NCI-H2107 treated with DMSO at 0.1 percent for 48 hours (cell line): ENCODE measurements at regions not wholly inside any gene's neighbourhood (a gene's known extent, or its start where the extent isn't known, plus 50 kb on each side); places are given as distances from the start of the nearest gene placed in this dataset.

ENCODE experiments used
- DNase-seq: peaks from one replicate; lab custom pipeline; 2025; ENCODE audit not compliant: unreplicated experiment; lab: John Stamatoyannopoulos, UW

DNA sequence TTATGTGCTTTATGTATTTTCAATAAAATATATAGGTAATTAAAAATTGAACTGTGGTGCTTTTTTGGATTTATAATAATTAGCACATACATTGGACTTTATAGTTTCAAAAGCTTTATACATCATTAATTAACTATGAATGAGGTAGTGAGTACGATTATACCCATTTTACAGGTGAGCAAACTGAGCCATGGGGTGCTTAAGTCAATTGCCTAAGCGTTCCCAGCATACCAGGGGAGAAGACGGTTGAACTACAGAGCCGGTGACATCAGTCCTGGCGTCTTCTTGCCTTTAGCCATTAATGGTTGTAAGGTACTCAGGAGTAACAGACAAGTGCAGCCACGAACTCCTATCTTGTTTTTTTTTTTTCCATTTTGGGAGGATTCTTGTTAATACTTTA is 172.8 kb downstream of the GATA3 start:
- DNase-seq = no peak

DNA sequence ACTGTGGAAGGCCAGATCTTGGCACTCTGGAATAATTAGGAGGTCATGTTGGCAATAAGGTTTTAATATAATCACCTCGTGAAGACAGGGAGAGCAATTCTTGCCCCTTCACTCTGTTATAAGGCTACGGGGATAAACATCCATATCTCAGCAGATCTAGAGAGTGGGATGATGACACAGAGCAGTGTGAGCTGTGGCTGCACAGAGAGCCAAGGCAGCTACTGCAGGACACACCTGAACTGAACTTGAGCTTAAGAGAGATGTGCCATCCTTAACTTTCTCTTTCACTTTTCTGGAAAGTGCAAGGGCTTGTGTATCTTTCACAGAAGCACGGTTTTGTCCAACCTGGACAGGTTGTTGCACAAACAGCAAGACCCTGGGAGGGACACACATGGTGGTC is 174.7 kb downstream of the GATA3 start:
- no peak for DNase-seq

DNA sequence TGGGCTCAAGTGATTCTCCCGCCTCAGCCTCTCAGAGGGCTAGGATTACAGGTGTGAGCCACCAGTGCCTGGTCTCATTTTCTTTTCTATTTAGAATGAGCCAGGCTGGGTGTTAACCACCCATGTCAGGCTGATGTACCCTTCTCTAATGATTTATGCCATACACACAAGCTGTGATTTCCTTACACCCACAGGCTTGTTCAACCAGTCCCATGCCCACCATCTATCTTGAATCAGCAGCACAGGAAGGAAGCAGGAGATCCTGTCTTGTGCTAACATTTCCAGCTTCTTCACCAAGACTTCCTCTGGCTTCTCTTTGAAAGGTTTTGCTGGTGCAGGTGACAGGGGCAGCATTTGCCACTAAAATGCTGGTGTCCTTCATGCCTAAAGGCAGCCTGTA is 176.4 kb downstream of the GATA3 start:
- no peak for DNase-seq

DNA sequence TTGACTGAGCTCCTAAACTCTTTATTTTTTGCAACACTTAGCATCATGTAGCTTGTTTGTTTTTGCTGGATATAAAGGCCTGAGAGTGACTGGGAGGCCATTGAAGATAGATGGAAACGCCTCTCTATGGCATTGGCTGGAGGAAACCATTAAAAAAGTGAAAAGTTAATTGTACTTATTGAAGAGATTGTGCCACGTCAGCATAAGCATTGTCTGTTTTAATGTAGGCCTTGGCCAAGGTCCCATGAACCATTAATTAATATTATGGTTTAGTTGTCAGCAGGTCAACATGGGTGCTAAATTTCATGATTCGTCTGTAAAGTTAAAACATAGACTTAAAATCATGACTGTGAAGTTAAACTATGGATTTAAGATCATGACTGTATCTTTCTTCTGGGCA is 178.6 kb downstream of the GATA3 start:
- DNase-seq = no peak

DNA sequence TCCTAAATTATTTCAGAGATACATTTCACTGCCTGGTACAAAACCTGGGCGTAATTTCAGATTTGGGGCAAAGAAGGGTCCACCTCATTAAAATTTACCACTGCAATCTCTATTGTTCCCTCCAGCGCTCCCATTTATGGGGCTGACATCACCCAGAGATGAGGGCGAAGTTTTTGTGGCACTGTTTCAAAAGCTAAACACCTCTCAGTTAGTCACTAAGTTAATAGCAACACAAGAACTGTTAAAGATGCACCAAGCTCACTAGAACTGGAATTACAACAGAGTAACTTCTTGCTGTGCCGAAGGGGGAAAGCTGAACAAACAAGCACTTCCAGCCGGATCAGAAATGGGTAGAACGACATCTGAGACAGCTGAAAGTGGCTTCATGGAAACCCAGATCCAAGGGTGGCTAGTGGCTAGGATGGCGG is 179.4 kb downstream of the GATA3 start:
- DNase-seq = no peak

DNA sequence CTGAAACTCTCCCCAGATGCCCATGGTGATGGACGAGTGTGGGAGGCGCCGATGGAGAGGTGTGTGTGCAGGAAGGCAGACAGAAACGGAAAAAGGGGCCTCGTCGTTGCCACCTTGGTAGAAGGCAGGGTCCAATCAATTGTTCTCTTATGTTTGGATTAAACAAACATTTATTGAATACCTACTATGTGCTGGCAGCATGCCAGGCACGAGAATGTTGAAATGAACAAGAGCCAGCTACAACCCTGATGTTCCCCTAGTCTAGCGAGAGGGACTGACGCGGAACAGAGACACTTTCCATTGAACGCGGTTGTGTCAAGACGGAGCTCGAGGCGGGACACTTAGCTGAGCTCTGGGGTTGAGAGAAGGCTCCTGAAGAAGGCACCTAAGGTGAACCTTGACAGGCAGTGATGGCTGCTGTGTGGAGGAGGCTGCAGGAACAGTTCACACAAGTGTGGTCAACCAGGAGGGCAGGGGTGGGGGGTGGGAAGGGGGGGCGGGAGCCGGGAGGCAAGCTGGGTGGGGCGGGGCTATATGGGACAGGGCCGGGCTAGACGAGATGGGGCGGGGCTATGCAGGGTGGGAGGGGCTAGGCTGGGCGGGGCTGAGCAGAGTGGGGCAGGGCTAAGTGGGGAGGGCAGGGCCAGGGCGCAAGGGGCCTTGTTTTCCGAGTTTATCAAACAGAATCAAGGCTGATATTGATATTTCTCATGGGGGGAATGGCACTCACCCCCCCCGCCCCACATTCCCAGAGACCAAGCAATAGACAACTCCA is 181.0 kb downstream of the GATA3 start:
- no peak for DNase-seq

DNA sequence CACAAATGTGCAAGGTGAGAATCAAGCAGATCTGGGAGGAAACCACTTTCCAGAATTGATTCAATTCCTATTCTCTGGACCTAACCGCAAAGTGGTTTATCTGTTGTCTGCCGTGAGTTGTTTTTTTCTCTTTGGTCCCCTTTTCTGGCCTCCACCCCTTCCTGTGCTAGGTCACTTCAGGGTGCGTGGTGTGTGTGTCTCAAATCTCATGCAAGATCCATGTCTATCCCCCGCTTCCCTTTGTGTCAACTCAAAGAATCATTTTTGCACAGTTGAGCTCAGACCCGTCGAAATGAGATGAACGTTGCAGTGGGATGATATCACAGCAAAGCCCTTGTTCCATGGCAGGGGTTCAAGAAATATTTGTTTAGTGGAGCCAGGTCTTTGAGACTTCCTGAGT is 184.5 kb downstream of the GATA3 start:
- DNase-seq = no peak

DNA sequence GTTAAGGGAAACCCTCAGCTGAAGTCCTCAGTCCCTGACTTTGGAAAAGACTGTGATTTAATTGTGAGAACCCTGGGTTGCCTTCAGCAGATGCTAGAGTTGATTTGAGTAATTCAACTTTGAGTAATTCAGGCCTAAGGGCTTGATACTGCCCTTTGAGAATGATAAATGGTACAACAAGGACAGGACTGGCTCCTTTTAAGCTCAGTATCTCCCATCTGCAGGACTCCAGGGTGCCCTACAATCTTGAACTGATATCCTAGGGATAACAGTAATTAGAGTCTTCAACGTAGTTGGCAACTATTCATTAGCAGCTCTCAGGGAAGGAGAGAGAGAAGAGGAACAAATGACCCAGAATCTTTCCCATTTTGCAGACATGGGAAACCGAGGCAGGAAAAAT is 186.4 kb downstream of the GATA3 start:
- DNase-seq = no peak

DNA sequence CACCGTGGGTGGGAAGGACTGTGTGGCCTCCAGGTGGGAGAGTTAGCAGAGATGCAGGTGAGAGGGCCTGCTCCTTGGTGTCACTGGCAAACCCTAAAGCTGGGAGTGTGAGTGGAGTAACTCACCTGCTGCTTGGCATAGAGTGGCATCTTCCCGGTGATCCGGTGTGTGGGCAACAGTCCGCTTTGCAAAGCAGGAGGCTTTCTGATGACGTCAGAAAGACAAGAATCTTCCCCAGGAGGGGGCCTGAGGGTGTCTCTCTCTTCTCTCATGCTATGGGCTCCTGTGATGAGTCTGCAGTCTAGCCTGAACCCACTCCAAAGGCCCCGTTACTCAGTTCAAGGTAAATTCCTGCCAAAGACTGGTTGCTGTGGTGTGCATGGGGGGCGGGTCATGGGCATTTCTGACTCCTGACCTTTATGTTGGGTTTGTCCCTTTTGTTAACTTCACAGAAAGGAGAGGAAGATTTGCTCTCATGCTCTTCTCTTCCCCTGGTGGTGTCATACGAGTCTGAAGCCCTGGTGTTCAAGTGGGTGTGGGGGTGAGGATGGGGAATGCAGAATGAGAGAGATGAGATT is 187.9 kb downstream of the GATA3 start:
- DNase-seq = no peak

DNA sequence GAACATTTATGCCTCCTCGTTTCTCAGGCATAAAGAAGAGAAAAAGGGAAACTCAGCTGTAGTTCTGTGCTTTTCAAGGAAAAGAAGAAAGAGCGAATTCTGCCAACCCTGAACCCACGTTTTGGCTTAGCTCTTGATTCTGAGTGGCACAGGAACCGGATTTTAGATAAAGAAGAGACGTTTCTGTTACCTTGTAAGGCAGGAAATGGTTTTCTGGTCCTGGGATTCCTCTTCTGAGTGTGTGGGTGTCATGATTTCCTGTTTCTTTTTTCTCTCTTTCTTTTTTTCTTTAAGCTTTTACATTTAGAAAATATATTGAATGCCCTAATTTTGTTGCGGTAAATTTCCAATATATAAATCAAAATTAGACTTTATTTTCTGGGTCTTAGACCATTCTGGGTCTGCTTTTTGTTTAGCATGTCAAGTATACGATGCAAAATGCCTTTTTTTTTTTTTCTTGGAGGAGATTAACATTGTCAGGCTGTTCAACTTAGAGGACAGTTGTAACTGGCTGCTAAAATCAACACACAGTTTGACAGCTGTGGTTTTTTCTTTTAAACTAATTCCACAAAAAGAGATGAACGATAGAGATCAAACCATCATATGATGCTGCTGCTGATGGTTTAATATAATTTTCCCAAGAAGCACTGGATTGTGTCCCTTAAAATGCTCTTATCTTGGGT is 190.8 kb downstream of the GATA3 start:
- DNase-seq = no peak

DNA sequence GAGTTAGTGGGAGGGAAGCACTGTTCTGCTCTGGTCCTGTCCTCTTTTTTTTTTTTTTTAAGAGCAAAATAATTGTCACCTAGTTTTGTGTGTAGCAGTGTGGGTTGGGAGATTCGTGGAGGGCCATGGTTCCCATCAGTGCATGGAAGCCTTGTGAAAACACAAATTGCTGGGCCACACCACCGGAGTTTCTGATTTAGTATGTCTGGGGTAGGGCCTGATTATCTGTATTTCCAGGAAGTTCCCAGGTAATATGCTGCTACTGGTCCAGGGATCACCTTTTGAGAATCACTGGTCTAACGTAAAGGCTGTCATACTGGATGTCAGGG is 191.3 kb downstream of the GATA3 start:
- DNase-seq = no peak

DNA sequence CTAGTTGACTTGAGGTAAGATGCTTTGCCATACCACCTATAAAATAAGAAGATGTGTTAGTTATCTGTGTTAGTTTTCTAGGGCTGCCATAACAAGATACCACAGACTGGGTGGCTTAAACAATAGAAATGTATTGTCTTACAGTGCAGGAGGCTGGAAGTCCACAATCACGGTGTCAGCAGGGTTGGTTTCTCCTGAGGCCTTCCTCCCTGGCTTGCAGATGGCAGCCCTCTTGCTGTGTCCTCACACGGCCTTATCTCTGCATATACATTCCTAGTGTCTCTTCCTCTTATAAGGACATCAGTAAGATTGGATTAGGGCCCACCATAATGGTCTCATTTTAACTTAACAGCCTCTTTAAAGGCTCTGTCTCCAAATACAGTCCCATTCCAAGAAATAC is 192.1 kb downstream of the GATA3 start:
- DNase-seq = no peak

DNA sequence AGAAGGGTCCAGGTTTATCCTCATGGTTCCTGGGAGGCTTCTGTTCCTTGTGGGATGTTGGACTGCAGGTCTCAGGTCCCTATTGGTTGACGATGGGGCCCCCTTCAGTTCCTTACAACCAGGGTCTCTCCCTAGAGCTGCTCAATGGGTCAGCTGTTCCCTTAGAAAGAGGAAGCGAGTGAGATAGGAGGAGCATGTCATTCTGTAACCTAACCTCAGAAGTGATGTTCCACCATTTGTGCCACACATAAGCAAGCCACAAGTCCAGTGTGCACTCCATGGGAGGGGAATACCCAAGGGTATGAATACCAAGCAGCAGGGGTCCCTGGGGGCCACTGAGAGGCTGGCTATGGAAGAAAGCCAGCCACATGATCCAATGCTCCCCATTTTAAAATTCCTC is 192.7 kb downstream of the GATA3 start:
- DNase-seq = no peak

DNA sequence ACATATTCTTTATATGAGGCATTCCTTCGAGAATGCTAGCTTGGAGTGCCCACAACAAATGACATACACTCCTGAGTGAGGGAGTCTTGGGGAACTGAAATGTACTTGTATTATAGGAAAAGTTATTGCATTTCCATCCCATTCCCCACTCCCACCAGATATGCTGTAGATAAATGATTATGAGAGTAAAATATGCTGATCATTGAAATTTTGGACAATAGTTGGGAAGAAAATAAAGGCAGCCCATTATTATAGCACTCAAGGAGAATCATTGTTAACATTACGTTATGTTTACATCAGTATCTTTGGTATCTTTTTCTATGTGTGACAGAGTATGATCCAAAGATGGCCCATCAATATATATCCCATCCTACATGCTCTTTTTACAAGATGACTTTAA is 194.4 kb downstream of the GATA3 start:
- DNase-seq = no peak

DNA sequence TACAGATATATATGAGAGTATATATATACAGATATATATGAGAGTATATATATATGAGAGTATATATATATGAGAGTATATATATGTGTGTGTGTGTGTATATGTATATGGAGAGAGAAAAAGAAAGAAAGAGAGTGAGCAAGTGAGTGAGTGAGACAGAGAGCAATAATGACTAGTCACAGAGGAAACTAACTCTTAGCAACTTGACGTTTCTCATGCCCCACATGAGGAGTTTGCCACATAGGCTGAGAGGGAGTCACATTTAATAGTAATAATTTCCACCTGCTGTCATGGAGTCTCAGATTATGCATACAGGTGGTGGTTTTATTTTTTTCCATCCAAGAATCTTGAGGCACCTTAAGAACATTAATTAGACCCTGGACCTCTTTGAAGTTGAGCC is 199.9 kb downstream of the GATA3 start:
- no peak for DNase-seq

DNA sequence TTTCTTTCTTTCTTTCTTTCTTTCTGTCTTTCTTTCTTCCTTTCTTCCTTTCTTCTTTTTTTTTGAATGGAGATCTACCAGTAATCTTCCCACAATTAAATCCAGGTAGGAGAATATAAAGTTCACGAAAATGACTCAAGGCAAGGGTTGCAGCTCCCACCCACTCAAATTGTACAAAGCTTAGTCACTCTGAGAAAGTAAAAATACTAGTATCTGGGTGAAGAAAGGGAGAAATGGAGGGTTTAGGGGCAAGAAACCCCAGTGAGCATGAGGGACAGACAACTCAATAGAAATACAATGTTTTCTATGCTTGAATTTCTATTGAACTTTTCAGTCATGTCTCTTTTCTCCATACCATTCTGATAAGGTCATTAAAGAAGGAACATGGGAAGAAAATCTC is 200.8 kb downstream of the GATA3 start:
- DNase-seq = no peak

DNA sequence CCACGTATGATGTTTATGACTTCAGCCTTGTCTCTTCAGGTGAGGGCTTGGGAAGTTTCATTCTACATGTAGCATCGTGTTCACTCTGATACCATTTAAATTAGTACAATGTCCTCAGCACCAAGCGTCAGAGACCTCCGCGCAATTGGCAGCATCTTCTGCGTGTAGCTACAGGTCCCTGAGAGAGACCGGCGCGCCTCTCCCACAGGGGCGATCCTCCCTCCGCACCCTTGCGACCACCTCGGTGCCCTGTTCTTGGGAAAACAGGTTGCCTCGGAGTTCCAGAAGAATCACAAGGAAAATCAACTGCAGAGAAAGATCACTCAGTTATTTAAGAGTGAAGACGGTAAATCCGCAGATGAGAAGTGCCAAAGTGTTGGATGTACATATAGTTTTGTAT is 206.2 kb downstream of the GATA3 start:
- DNase-seq = no peak

DNA sequence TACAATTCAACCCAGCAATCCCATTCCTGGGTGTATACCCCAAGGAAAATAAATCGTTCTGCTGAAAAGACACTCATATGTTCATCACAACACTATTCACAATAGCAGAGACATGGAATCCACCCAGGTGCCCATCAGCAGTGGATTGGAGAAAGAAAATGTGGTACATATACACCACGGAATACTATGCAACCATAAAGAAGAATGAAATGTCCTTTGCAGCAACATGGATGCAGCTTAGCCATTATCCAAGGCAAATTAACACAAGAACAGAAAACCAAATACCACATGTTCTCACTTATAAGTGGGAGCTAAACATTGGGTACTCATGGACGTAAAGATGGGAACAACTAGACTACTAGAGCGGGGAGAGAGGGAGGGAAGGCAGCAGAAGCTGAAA is 207.8 kb downstream of the GATA3 start:
- DNase-seq = no peak

DNA sequence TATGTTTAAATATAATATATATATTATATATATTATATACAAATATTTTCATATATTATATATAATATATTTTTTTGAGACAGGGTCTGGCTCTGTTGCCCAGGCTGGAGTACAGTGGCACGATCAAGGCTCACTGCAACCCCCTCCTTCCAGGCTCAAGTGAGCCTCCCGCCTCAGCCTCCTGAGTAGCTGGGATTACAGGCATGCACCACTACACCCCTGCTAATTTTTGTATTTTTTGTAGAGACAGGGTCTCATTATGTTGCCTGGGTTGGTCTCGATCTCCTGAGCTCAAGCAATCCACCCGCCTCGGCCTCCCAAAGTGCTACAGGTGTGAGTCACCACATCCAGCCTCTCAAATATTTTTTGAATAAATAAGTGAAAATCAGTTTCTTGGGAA is 215.5 kb downstream of the GATA3 start:
- DNase-seq = no peak

DNA sequence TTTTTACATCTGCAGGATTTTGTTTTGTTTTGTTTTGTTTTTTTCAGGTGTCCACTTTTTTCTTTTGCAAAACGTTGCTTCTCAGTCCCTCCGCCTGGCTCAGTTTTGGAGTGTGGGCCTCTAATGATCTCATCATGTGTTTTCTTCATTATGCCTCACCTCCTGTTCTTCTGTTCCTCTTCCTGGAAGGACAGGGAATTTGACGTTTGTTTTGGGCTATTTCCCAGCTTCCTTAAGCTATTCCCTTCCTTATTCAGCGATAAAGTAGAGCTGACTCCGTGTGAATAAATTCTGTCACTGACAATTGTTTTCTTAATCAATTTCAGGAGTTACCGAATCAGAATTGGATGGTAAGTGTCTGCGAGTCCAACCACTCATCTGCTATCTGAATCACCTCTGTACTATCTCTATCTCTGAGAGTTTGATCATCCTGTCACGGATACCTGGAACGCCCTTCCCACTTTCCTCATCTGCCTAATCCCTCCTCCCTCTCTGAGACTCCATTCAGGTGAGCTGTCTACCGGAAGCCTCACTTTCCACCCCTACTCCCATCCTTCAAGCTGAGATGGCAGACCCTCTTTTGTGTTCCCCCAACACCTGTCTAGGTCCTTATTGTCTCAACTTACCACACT is 218.4 kb downstream of the GATA3 start:
- DNase-seq = no peak

DNA sequence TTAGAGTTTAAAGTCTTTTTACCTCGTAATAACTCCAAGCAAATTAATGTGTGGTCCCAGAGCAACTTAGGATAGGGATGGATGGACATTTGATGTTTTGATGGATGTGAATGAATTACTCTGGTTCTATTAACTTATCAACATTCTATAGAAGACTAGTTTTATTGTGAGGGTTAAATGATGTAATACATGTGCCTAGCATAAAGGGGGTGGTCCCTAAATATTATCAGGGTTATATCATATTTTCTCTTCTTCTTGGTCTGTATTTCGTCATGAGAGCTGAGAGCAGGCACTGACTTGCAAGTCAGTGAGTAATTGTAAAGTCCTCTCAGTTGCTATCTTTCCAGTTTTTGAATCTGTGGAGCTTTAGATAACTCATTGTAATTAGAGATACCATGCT is 219.3 kb downstream of the GATA3 start:
- DNase-seq = no peak

DNA sequence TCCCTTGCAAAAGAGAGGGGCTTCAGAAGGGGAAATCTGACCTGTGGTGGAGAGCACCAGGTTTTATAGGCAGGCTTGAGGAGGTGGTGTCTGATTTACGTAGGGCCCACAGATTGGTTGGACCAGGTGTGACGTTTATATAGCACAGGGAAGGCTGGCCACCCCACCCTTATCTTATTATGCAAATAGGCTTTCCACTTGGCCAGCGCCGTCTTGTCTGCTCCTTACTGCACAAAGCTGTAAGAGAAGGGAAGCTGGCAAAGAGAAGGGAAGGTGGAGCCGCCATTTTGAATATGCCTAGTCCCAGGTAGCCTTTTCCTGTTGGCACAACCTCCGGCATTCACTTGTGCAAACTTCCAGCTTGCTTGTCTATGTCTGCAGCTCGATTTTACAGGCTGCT is 221.4 kb downstream of the GATA3 start:
- no peak for DNase-seq
